GM21717 (cell line): ENCODE measurements at regions not wholly inside any gene's neighbourhood (a gene's known extent, or its start where the extent isn't known, plus 50 kb on each side); places are given as distances from the start of the nearest gene placed in this dataset.
"Not testable (repeated sequence)": the region's sequence is repeated elsewhere in the genome, so short reads cannot be mapped to it uniquely, and the experiment has no call there.

Experiments
- ATAC-seq: cut with Tn5 transposase; IDR thresholded peaks from one replicate; pipeline ENCODE4 v1.9.1; 2021; ENCODE audit warnings: mild to moderate bottlenecking, moderate library complexity; ENCODE audit not compliant: unreplicated experiment

DNA sequence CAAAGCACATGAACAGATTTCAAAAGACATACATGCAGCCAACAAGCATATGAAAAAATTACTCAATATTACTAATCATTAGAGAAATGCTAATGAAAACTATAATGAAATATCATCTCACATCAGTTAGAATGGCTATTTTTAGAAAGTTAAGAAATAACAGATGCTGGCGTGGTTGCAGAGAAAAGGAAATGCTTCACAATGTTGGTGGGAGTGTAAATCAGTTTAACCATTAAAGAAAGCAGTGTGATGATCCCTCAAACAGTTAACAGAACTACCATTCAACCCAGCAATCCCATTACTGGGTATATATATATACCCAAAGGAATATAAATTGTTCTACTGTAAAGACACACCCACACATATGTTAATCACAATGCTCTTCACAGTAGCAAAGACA, 117.7 kb upstream of the SETBP1 start:
- ATAC-seq, result no peak

- no peak for ATAC-seq
Observed at GRCh38 chr18:44564922-44565321, 115.8 kb upstream of the SETBP1 start.

DNA sequence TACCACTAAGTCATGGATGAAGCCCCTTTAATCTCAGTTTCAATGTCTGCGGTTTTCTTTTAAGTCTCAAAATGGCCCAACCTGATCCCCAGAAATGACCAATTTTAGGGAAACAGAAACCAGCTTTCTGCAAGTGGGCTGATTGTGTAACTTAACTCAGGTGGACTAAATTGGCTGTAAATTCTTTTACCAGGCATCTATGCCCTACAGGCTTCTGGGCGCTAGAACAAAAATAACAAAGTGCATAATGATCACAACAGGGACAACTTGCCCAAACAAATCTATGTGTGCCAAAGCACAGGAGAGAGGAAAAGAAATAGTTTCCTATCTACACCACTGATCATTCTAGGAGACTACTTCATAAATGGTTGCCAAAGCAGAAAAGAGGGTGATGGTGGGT, 112.3 kb upstream of the SETBP1 start:
- ATAC-seq, result no peak

- no peak for ATAC-seq
Observed at GRCh38 chr18:44568986-44569385, 111.7 kb upstream of the SETBP1 start.

- no peak for ATAC-seq
Observed at GRCh38 chr18:44569391-44570055, 111.2 kb upstream of the SETBP1 start.

- no peak for ATAC-seq
Observed at GRCh38 chr18:44579028-44579702, 101.5 kb upstream of the SETBP1 start.

GRCh38 chr18:44579745-44580144, 100.9 kb upstream of the SETBP1 start:
- no peak for ATAC-seq

DNA sequence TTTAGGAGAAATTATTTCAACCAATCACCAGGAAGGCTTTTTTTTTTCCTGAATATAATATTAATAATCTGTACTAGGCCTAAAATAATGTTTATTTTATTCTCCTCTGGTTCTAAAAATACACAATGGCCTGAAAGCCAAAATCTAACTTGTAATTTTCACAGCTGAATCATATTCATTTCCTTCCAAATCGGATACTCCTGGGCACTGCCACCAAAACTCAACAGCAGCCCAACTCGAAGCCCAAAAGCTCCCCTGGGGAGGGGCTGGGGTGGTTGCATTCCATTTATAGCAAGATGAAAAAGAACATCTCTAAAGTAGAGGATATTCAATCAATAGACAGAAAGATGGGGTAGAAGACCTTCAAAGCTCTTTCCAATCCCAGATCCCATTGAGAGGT, 100.5 kb upstream of the SETBP1 start:
- no peak for ATAC-seq

DNA sequence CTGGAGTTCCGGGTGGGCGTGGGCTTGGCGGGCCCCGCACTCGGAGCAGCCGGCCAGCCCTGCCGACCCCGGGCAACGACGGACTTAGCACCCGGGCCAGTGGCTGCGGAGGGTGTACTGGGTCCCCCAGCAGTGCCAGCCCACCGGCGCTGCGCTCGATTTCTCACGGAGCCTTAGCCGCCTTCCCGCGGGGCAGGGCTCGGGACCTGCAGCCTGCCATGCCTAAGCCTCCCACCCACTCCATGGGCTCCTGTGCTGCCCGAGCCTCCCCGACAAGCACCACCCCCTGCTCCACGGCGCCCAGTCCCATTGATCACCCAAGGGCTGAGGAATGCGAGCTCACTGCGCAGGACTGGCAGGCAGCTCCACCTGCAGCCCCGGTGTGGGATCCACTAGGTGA, 99.9 kb upstream of the SETBP1 start:
- ATAC-seq, result not testable (repeated sequence)

GRCh38 chr18:44582456-44582855, 98.2 kb upstream of the SETBP1 start:
- no peak for ATAC-seq

GRCh38 chr18:44584900-44585299, 95.8 kb upstream of the SETBP1 start:
- ATAC-seq, result no peak

DNA sequence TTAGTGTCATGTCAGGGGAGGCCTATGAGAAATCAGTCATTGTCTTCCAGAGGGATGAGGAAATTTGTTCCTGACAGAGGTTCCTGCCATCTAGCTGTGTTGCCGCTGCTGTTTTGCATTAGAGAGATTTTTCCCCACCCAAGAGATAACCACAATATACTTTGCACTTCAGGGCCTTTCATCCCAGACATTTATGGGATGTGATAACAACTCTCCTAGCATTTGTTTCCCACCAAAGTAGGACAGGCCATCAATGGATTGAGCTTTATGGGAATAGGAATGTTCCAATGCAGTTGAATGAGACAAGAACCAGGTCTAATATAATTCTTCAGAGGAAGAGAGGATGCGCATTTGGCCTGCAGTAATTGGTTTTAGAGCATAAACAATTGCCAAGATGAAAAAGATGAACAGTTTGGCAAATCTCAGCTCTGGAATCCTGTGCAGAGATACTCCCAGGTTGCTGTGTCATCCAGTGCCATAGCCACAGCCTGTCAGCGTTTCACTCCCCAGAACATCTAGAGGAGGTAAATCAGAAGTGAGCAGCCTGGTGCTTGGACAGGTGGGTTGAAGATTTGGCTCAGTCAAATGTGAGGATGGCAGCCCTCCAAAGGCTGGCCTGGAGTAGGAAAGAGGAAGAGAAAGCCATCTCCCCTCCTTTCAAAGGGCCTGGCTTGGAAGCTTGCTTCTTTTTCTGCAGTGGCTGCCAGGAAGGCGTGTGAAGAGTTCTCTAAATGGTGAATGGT, 93.7 kb upstream of the SETBP1 start:
- ATAC-seq, result no peak

DNA sequence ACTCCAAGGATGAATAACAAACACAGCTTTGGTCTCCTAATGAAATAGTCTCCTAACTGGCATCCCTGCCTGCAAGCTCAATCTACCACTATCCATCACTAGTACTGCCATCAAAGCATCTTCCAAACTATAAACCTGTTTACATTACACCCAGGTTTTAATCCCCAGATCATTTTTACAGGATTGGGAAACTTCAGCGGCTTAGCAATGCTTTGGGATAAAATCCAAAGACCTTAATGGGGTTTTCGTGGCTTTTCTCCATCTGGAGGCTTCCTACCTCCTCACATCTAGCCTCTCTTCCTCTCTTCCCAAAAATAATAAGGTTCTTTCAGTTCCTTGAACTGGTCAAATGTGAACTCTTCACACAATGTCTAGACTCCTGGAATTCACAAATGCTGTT, 92.2 kb upstream of the SETBP1 start:
- ATAC-seq, result no peak

GRCh38 chr18:44589693-44590355, 90.9 kb upstream of the SETBP1 start:
- no peak for ATAC-seq

- ATAC-seq, result no peak
Observed at GRCh38 chr18:44590956-44591670, 89.6 kb upstream of the SETBP1 start.

GRCh38 chr18:44592639-44593038, 88.0 kb upstream of the SETBP1 start:
- no peak for ATAC-seq

DNA sequence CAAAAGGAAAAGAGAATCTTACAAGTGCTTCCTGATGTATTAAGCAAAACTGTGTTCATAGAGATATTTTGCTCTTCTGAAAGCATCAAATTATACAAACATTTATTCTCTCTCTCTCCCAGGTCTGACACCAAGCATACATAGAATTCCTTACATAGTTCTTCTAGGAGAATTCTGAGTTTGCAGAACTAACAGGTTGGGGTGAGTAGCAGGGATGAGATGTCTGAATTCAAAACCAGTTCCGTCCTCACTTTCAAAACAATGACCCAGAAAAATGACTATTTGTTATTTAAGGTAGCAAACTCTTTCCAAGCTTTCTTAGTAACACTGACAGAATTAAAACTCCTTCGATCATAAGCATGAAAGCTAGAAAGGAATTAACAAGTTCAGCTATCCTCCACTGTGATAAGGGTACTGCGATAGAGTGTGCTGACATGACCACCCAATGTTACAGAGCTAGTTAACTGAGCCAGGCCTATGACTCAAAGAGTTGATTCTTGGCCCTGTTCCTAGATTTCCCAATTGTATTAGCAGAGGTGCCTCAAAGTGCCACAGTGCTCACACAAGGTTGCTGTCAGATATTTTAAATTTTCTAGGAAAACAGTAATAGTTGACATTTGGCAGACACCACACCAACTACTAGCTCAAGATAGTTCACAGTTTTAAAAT, 85.8 kb upstream of the SETBP1 start:
- no peak for ATAC-seq

- ATAC-seq, result no peak
Observed at GRCh38 chr18:44597797-44598196, 82.9 kb upstream of the SETBP1 start.

DNA sequence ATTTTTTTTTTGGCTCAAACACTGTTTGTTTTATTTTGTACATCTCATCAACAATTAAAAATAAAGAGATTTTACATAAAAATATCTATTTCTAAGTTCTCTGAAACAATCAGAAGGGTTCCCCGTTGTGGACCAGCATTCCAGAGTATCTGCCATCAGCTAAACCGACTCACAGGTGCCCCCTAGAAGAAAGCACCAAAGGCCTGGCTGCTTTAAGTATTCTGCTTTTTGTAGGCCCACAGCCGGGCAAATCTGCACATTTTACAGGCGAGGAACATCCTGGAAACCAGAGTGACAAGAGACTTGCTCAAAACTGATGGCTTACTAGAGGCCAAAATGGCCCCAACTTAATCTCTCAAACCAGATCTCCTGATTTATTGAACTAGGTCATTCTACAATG, 82.2 kb upstream of the SETBP1 start:
- no peak for ATAC-seq

GRCh38 chr18:44599412-44599811, 81.3 kb upstream of the SETBP1 start:
- no peak for ATAC-seq
